Iris pigment epithelial cell (primary cell): ENCODE measurements at regions not wholly inside any gene's neighbourhood (a gene's known extent, or its start where the extent isn't known, plus 50 kb on each side); places are given as distances from the start of the nearest gene placed in this dataset.
A peak's percentile ranks its signal among the peaks of the same experiment; 100 is the strongest.

ENCODE experiments used
- DNase-seq: peaks from one replicate; pipeline ENCODE4 v3.0.0-alpha.2; 2011; ENCODE audit warnings: low read depth

DNA sequence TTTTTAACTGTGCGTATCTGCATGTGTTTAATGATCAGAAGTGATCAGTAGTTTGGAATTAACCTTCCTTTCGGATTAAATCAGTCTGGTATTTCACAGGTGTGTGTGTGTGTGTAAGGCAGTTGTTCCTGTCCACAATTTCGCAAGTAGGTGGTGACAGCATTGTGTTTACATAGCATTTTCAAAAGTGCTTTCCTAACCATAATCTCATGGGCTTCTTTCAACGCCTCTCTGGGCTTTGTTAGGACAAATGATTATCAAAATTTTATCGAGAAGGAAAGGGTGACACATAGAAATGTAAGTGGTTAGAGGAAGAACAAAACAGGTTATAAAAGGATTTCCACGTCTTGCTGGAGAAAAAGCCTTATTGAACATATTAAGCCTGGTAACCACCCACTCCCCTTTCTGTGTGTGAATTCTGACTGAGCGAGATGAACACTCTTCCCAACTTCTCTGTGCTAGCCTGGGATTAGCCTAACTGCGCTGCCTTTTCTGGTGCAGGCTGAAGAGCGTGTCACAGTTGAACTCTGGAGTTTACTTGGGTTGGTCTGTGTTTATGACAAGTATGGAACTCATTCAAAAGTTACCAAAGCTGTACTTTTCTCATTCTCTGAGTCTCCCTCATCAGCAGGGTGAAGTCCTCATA, 292.3 kb upstream of the PITRM1 start:
- no peak for DNase-seq

GRCh38 chr10:3460420-3461128, 288.0 kb upstream of the PITRM1 start:
- DNase-seq, result no peak

DNA sequence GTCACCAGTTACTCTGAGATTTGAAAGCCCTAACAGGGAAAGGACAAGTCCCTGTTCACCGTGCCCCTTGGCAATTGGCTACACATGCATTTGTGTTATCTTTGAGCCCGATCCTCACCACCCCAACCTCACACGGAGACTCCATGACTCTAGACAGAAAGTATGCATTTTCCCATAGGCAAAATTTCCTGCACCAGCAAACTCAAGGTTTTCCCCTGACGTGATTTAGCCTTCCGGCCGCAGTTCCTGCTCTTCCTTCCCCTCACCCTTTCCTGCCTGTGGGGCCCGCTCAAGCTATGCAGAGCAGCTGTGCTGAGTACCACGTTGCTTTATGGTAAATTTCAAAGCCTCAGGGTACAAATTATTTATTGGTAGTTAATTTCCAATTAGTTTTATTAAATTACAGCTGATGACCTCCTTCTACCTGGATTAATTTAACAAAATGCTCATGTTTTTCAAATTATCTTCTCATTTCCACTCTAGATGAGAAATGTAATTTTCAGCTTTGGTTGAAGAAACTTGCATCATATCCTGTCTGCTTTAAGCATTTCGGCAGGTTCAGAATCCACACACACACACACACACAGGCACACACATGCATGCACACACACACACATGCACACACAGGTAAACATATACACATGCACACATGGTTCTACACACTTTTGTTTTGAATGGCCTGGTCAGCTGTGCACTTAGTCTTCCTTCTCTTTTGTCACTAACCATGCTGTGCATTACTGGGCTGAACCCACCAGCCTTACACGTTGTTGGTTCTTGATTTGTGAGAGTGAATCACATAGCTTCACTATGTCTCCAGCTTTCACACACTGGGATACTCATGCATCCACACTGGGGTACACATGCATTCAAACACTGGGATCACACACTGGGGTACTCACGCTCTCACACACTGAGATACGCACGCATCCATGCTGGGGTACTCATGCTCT, 283.1 kb upstream of the PITRM1 start:
- DNase-seq, result peak; percentile 78

DNA sequence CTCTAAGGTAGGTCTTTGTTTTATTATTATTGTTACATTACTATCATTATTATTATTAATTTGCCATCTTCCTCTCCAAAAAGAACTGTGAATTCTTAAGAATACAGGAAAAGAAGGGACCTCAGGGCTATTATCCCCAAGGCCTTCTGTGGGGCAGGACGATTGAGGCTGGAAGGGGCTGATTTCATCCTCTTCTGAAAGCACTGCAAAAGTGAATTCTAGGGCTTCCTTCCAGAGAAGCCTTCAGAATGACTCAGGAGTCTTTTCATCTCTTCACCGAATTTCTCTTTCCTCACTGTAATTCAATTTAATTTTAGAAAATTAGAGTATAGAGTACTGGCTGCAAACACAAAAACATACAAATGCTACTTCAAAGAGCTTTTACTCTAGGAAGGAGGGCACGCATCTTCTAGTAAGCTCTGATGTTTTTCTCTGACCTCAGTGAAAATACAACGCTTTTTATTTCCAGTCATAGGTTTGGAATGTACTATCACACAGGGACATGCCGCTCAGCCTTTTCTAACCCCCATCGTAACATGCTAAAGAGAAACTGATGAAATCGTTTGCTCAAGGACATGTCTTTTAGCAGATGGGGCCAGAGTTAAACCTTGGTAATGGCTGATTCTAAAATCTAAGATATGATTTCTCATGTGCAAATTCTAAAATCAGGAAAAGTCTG, 280.2 kb upstream of the PITRM1 start:
- DNase-seq, result peak; percentile 95

DNA sequence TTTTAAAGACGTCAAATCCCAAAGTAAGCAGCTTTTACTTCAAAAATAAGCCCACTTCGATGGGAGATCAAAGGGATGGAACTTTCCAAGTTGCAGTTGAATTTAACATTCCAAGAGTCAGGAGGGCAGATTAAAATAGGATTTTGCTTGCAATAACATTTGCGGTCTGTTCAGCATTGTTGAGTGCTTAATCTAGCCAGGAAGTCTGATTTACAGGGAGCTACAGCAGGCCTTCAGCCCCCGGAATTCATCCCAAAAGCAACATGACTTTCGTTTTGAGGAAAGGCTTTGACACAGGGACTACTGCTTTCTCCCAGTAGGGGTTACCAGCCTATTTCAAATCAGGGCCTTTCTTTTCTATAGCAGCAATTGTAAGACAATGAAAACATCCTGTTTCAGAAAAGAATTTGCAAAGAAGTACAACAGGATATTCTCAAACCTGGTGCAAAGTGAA, 279.6 kb upstream of the PITRM1 start:
- peak; percentile 96 for DNase-seq

DNA sequence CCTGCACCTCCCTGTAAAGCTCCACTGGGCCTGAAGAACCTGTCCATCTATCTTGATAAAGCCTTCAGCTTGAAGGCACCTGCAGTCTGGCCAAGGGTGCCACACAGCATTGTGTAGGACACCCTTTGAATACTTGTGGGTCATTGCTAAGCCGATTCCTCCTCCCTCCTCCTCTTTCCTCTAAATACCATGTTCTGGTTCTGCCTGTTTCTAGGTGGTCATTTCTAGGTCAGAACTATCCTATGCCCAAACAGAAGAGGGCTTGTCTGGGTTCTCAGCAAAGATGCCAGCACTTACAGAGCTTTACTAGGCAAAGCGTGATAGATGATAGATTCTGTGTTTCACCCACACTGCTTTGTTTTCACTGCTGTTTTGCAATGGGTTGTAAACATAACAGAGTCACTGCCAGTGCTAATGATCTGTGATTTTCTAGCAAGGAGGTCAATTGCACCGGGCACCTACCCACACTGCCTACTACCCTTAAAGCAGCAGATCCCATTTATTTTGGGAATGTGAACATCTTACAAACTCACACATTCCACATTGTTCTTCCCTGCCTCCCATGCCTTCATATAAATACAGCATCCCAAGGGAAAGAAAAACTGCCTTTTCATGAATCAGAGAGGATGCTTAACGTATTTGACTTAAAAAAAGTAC, 279.1 kb upstream of the PITRM1 start:
- DNase-seq, result peak; percentile 41

DNA sequence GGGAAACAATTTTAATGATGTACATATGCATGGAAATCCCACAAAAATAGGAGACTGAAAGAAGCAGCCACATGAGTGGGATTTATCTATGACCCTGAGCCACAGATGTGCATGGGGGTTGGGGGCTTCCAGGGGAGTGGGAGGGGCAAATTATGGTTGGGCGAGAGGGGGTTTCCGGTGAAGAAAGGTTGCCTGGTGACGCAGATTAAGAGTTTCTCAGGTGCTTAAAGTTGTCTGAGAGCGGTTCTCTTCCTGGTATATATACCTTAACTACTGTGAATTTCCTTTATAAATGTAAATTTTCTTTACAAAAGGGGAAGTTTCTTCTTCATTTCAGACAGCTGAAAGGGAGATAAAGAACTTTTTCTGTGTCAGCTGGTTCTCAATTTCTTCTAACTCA, 273.6 kb upstream of the PITRM1 start:
- DNase-seq, result no peak

DNA sequence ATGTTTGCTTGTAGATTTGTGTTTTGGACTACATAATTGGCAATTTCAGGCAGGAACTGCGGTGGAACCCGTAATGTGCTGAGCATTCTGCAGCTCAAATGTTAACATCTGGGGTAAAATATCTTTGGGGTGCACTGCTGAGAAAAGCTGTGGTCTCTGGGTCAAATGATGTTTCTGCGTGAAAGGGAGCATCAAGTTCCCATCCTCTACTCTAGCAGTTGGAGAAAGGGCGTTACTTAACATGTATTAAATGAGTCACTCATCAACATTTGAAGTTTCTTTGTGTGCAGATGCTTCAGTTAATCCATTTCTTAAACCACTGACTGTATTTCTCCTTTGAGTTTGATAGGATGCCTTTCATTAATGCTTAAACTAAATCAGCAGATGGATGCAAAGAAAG, 273.1 kb upstream of the PITRM1 start:
- DNase-seq, result peak; percentile 78

GRCh38 chr10:3442451-3442990, 269.9 kb upstream of the PITRM1 start:
- peak; percentile 74 for DNase-seq

DNA sequence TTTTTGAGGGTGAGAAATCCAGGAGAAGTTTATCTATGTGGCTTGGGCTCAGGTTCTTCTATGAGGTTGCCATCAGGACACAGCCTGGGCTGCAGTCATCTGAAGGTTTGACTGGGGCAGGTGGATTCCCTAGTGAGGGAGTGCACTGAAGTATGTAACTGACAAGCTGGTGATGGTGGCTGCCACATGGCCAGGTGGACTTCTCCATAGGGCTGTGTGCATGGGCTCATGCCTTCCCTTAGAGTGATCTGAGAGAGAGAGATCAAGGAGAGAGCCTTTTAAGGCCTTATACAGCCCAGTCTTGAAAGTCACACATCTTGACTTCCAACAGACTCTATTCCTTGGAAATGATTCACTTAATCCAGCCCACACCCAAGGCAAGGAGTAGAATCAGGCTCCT, 266.6 kb upstream of the PITRM1 start:
- no peak for DNase-seq

DNA sequence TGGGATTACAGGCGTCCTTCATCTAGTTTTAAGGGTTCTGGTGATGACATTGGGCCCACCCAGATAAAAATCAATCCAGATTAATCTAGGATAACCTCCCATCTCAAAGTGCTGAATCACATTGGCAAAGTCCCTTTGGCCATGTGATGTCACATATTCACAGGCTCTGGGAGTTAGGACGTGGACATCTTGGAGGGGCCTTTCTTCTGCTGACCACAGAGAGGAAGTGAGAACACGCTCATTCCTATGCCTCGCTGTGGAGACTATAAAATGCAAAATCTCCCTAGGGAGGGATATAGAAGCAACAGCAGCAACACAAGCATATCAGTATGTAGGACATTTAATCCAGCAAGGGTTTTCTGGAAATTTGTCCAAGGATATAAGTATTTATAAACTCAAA, 266.0 kb upstream of the PITRM1 start:
- DNase-seq, result no peak

DNA sequence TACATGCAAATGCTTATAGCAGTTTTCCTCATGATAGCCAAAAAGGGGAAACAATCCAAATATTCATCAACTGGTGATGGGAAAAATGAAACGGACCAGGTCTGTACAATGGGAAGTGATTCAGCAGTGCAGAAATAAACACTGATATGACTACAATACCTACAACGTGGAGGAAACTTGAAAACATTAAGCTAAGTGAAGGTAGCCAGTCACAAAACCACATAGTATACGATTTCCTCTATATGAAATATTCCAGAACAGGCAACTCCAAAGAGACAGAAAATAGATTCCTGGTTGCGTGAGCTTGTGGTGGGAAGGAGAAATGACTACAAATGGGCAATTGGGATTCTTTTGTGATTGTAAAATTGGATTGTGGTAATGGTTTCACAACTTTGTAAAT, 263.1 kb upstream of the PITRM1 start:
- DNase-seq, result peak; percentile 68

GRCh38 chr10:3433988-3434387, 261.4 kb upstream of the PITRM1 start:
- DNase-seq, result no peak

DNA sequence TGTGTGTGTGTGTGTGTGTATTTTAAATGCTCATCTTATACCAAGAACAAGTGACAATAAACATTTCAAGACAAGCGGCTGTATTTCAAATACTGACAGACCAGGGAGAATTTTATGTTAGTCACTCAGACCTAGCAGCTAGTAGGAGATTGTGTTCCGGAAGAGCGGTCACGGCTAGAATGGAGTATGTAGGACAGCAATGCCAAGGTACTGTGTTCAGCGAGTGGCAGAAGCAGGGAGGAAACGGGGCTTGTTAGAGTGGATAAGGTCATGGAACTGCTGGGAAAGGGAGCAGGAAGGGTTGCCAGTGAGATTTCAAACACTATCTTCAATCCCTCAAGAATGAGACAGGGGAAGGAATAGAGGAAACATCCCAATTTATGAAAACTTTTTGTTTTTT, 260.5 kb upstream of the PITRM1 start:
- no peak for DNase-seq

DNA sequence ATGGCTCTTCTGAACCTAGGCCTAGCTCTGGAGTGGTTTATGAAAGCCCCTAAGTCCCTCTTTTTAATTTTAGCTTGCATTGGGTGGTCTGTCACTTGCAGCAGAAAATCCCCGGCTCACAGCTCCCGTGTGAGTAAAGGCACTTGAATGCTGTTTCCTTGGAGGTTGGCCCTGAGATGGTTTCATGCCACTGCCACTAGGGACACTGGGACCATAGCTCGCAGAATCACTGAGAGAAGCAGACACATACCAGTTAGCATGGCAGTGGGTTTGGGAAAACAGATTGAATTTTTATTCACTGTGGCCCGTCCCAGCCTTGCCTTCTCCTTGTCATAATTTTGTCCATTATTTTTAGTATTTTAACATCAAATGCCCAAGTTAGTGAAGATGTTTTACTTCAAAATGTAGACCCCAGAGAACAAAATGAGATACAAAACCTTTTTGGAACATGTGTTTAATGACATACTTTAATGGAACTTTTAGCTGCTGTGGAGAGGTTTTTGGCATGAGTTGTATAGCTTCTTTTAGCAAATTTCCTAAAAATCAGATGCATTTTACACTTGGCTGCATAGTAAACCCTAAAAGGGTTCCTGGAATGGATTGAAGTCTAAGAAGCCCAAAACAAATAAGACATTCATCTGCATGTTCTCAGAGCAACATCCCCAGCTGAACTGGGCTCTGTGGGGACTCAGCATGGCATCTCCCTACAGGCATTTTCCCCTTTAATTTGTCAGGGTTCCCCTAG, 259.7 kb upstream of the PITRM1 start:
- DNase-seq, result no peak

DNA sequence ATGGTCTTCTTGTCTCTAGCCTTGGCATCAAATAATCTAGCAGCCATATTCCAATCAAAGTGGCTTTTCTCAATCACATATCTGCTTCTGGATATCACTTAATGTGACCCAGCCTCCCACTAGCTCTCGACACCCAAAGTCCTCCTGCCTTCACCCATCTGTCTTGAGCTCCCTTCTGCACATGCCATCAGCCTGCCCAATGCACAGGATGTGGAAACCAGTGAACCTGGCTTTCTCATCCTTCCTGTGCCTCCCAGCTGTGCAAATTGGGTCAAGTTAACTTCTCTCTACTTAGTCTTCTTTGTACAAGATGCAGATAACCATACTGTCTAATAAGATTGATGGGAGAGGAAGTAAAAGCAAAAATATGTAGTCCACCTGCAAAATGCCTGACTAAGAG, 257.9 kb upstream of the PITRM1 start:
- no peak for DNase-seq

DNA sequence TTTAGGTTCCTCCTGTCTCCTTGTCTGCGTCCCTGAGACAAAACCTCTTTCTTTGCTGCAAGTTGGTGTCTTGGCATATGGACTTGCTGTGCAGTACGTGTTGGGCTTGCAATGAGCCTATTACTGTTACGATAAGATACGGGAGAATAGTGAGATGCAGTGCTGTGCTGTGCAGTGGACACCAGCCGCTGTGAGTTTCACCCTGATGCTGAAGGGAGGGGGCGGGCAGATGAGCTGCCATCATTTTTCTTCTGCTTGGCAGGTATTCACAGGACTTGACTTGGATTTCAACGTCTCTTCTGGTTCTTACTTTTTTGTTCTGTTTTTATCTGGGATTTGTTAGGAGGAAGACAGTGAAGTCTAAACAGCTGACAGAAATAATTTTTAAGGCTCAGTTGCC, 257.1 kb upstream of the PITRM1 start:
- no peak for DNase-seq

- DNase-seq, result no peak
Observed at GRCh38 chr10:3428826-3429225, 256.2 kb upstream of the PITRM1 start.

- no peak for DNase-seq
Observed at GRCh38 chr10:3427950-3428354, 255.4 kb upstream of the PITRM1 start.

DNA sequence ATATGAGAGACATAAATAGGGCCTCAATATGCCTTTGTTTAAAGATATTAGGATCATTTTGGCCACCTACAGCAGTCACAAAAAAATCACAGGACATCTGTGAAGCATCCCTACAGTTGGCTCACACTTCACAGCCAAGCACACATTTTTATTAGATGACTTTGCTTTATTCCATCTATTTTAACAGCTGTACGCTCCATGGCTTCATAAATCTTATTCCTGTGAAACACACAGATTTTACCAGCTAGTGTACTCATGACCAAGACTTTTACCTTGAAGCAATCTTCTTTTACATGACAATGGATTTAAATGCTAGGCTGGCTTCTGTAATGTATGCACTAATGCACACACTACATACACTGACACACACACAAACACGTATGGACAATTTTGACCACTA, 254.8 kb upstream of the PITRM1 start:
- DNase-seq, result no peak
